ENCODE measurements at regions not wholly inside any gene's neighbourhood (a gene's known extent, or its start where the extent isn't known, plus 50 kb on each side); places are given as distances from the start of the nearest gene placed in this dataset.

- TF ChIP-seq POLR2A (IDR thresholded peaks at IDR 0.05) (no peak), CTCF (IDR thresholded peaks at IDR 0.05) (no peak)
Measured at GRCh38 chr4:141914746-141915145, 278.4 kb downstream of the IL15 start.
